Activated CD4-positive, CD25-positive, alpha-beta regulatory T cell treated with anti-CD3 and anti-CD28 coated beads, Interleukin-2, amount 50 U/mL, for 16 hours (primary cell): ENCODE measurements at regions not wholly inside any gene's neighbourhood (a gene's known extent, or its start where the extent isn't known, plus 50 kb on each side); places are given as distances from the start of the nearest gene placed in this dataset.
"Not testable (repeated sequence)": the region's sequence is repeated elsewhere in the genome, so short reads cannot be mapped to it uniquely, and the experiment has no call there.

Experiments
- DNase-seq: peaks from one replicate; pipeline ENCODE4 v3.0.0-alpha.2; 2020; ENCODE audit warnings: low read depth, low spot score

DNA sequence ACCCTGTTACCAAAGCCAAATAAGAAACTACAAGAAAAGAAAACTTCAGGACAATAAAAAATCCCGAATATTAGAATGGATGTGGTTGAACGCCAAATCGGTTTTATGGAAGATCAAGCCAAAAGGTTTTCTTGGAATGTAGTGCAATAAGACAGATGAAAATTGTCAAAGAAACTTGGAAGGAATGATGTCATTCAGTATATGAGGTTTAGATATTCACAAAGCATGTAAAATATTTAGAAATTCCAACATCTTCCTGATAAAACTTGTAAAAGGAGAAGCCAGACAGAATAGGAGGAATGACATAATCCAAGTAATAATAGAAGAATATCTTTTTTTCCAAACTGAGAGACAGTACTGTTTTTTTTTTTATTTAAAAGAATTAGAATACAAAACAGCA is 130.3 kb upstream of the ZPLD1 start:
- no peak for DNase-seq

DNA sequence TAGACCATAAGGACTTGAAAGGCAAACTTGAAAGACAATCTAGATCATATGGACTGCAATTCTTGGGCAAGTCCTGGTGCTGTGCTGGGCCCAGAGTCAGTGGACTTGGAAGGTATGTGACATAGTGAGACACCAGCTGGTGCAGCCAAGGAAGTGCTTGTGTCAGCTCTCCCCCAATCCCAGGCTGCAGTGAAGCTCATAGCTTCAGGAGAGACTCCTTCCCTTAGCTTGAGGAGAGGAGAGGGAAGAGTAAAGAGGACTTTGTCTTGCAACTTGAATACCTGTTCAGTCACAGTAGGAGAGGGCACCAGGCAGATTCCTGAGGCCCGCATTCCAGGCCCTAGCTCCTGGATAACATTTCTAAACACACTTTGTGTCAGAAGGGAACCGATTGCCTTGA is 127.4 kb upstream of the ZPLD1 start:
- DNase-seq = no peak

DNA sequence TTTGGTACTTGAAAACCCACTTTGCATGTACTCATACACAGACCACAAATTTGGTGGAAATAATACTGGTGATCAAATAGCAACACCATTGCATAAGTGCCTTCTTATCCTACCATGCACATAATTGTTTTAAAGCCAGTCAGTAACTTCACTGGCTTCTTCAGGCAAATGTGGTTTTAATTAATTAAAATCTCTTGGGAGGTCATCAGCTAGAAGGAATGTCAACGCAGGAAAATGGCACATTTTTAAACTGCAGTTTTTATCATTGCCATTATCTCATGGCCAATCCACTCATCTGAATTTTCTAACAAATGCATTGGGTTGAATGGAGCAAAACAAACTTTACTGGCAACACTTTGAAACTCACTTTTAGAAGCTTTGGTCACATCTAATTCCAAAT is 105.7 kb upstream of the ZPLD1 start:
- DNase-seq = no peak

DNA sequence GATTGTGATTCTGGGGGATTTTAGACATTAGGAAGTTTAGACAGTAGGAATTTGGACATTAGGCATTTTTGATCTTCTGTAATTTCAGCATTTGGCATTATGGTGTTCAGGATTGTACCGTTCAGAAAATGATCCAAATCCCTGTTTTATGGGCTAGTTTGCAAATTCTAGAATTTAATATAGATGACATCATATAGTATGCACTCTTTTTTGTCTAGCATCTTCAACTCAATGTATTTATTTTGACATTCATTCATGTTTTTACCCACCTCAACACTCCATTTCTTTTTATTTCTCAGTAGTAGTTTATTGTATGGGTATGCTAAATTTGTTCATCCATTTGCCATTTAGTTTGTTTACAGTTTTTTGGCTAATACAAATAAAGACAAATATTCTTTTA is 105.3 kb upstream of the ZPLD1 start:
- no peak for DNase-seq

DNA sequence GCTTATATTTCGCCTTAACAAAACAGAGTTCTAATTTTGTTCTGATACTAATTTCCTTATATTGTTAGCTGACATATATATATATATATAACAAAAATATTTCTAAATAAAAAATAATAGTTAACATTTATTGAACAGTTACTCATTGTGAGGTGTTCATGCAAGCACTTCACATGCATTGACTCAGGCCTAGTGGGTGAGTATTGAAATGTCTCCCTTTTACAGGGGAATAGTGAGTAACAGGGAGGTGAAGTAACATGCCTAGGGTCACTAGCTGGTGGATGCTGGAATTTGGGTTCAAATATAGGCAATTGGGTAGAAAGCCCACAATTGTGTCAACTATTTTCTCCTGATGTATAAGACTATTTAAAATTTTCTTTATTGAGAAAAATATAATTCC is 102.6 kb upstream of the ZPLD1 start:
- DNase-seq = no peak

DNA sequence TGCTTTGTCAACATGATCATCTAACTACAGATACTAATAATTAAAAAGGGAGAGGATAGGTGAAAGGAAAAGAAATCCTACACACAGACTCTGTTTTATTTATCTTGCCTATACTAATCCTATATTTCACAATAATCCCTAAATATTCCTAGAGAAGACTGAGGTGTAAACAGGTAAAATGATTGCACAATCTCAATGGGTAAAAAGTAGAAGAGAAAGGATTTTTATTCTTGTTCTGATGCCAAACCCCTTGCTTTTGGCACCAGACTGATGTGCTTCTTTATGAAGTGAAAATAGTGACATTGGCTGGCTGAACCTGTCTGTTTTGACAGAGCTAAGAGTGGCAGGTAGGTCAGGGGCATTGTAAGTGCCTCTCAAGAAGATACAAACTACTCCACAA is 101.9 kb upstream of the ZPLD1 start:
- DNase-seq = no peak

DNA sequence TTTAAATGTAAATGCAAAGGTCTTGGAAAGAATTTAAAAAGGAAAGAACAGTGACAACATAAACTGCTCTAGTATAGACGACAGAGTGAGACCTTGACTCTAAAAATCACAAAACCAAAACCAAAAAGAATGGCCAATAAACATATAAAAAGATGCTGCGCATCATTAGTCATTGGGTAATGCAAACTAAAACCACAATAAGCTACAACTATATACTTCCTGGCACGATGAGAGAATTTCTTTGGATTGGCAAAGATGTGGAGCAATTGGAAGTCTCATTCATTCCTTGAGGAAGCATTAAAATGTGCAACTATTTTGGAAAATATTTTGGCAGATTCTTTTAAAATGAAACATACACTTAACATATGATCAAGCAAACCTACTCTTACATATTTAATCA is 98.7 kb upstream of the ZPLD1 start:
- DNase-seq = no peak

DNA sequence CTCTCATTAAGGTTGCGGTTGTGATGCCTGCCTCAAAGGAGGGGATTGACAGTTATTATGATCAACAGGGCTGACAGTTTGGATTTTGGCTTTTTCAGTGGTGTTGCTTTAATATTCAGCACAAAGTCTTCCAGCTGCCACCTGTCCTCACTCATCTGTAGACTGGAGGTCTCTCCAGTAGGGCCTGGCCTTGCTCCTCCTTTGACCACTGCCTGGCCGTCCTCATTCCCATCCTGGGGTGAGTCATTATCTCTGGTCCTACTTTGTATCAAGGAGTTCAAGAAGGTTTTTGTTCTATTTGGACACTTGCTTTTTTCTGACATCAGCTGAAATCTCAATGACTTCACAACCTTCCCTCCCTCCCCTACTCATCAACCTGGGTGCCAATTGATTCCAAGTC is 95.1 kb upstream of the ZPLD1 start:
- no peak for DNase-seq

DNA sequence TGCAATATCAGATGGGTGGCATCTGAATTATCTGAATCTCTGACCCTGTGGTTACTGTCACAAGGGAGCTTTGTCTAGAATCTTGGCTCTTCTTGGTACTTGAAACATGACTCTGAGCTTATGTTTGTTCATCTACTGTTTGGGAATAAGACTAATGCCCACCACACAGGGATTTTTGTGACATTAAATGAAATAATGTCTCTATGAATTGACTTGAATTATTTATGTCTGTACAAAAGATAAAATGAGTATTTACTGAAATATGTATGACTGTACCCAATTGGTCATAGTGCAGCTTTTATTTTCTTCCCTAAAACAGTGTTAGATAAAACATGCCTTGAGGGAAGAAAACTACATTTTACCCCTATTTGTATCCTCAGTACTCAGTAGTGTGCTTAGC is 87.9 kb upstream of the ZPLD1 start:
- no peak for DNase-seq

DNA sequence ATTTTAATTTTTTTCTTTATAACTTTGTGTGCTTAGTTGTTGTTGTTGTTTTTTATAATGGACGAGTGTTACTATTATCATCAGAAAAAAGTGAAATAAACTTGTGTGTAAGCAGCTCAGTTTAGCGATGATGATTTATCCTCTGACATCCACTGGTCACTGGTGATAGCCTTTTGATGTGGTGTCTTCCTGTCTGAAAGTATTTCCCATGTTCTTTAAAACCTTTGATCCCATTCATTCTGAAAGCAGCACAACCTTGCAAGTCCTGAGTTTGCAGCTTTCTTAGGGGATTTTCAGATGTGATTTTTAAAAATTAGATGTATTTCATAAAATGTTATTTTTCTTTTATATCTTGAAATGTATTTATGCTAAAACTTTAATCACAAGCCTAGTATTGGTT is 85.9 kb upstream of the ZPLD1 start:
- DNase-seq = no peak

DNA sequence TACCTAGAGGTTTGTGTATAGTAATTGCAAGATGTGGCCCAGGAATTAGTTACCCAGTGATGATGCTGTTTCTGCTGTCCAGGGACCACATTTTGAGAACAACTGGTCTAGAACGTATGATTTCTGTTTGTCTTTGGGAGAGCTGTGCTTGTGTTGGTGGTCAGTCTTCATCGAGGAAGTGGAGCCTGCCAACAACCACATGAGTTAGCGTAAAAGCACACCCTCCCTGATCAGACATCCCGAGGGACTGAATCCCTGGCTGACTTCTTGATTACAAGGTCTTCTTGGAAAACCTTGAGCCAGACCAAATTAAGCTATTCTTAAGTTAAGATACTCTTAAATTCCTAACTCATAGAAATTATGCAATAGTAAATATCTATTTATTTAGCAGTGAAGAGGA is 81.7 kb upstream of the ZPLD1 start:
- DNase-seq = no peak

DNA sequence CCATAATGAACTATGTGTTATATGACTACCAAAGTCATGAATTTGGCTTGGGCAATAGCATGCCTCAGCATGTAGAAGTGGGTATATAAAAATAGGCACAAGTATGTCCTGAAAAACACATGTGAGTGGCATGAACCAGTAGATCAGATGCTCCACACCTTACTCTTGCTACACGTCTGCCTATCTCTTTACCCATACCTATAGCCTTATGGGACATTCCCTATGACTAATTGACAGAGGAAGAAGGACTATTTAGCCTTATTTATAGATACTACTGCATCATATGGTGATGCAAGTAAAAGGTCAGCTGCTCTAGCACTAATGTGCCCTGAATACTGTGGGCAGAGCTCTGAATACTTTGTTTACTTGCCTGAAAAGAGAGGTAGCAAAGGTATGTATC is 81.0 kb upstream of the ZPLD1 start:
- no peak for DNase-seq

DNA sequence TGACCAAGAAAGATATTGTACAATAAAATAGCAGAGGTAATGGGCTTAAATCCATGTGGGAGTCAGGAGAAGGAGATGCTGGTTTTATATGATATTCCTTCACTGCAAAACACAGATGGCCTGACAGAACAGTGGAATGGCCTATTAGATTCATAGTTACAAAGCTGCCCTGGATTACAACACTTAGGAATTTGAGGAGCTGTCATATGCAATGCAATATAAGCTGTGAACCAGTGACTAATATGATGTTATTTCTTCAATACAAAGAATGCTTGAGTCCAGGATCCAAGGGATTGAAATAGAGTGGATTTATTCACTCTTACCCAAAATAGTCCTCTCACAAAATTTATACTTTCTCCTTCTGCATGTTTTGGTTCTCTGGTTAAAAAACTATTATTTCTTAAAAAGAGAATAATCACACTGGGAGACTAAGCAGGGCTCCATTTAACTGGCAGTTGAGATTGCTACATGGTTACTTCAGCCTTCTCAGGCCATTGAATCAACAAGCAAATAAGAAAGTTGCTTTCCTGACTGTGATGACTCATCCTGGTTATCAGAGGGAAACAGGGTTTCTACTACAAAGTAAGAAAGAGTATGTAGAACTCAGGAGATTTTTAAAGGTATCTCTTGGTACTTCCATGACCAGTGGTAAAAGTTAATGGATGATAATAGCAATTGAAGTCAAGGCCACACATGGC is 79.8 kb upstream of the ZPLD1 start:
- DNase-seq = no peak

DNA sequence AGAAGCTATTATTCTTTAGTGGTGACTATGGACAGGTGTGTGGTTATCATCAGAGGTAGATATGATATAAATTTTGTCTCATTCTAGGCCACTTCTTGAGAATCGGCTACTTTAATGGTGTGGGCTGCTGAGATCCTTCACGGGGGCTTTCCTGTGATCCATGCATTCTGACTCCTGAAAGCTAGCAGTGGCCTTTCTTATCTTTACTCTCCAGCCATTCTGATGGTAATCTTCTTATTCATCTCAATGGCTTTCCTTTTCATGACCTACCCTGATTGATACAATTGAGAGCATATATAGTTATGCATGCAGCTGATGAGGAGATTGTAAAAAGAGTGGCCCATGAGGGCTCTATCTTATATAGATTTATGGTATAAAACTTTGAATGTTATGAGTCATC is 78.3 kb upstream of the ZPLD1 start:
- DNase-seq = no peak

DNA sequence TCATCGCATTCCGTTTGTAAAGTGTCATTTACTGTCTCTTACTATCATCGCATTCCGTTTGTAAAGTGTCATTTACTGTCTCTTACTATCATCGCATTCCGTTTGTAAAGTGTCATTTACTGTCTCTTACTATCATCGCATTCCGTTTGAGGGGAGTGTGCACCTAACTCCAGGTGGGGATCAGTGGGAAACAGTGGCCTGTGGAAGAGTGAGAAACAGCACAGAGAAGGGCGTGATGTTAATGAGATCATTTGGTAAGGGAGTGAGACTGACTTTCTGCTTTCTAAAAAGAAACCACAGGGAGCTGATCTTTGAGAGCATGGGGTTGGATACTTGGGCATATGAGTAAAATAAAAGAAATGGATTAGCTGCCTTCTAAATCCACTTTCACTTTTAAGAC is 77.5 kb upstream of the ZPLD1 start:
- not testable (repeated sequence) for DNase-seq

DNA sequence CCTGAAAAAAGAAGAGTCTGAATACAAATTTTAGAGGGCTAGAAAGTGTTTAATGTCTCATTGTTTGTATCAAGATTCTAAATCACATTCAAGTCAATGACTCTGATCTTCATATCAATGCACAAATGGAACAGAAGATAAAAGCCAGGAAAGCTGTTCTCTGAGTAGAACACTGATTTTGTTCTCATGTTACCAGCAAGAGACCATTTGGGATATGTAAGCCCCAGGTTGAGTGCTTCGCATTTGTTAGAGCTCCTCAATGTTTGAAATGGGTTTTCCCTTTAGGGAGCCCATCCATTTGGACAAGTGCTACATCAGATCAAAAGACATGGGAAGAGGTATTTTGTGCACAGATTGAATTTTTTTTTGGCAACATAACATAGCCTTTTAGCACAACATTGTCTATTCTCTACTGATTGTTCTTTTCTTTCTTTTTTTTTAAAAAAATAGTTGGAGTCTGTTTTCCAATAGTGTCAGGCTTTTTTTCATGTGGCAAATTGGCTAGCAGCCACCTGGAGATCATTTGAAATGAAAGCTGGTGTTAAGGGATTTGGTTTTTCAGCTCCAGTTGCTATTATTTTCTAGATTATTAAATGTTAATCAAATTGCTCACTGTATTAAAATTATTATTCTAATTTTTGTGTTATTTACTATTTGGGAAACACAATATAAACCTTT is 74.5 kb upstream of the ZPLD1 start:
- no peak for DNase-seq

DNA sequence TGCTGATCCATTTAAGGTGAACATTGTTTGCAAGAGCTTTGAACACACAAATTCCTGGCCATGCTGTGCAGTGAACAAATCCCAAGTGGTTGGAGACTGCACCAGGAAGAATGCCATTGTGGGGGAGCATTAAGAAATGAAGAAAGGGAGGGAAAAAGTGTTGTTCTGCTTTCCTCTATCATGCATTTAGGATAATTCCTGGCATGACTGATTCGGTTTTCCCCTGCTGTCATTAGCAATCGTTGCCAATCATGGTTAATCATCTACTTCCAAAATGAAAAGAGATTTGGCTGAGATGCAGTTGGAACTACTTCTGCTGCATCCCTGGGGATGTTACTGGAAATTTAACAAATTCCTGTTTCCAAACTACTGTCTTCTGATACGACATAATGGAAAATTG is 73.7 kb upstream of the ZPLD1 start:
- no peak for DNase-seq

DNA sequence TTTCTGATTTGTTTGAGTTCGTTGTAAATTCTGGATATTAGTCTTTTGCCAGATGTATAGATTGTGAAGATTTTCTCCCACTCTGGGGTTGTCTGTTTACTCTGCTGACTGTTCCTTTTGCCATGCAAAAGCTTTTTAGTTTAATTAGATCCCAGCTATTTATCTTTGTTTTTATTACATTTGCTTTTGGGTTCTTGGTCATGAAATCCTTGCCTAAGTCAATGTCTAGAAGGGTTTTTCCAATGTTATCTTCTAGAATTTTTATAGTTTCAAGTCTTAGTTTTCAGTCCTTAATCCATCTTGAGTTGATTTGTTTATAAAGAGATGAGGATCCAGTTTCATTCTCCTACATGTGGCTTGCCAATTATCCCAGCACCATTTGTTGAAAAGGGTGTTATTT is 68.7 kb upstream of the ZPLD1 start:
- DNase-seq = not testable (repeated sequence)

DNA sequence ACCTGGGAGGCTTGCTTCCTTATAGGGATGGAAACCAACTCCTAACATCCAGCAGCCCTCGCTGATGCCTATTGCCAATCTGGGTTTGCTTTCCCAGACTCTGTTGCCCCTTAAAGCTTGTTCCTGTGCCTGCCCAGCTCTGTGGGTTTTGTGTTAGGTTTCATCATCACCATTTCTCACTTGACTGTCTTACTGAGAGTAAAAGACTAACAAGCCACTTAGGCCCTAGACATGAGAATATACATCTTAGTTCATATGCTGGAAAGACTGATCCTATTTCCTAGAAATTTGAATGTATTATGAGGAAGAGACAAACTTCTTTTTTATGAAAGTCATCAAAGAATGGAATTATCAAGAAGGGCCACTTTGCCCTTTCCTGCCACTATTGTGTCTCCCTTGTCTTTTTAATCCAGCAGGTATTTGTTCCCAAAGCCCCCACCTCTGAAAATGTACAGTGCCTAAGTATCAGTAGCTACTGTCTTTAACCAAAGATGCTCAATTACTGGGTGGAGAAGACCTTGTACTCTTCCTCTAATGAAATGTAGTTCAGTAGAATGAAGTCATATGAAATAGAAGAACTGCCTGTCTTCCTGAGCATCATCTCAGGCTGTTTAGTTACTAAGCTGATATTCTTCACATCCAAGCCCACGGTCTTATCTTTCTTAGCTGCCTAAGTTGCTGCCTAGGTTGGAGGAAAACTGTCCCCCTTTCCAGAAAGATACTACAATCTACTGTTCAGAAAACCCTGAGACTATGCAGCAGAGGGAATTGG is 59.8 kb upstream of the ZPLD1 start:
- DNase-seq = no peak

DNA sequence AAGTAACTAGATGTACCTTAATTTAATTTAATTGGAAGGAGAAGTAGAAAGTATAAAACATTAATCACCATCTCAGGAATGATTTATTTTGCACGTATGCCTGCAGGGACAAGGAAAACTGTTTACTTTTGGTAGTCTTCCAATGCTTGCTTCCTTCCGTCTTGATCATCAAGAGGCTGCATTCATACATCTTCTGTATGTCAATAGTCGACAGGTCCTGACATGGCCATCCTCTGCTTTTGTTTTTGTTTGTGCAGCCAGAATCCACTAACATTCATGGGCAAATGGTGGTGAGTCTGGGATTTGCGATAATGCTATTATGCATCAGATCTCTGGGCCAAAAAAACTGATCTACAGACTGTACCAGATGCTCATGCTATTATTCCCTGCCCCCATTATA is 56.6 kb upstream of the ZPLD1 start:
- DNase-seq = no peak

DNA sequence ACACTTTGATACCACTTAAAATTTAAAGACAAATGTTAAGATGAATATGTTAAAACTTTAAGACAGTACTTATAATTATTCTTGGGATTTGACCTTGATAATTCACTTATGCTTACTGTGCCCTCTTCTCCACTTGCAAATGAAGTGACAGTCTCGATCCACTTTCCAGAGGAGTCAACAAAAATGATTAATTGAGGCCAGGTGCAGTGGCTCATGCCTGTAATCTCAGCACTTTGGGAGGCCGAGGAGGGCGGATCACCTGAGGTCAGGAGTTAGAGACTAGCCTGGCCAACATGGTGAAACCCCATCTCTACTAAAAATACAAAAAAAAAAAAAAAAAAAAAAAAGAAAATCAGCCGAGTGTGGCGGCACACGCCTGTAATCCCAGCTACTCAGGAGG is 52.6 kb upstream of the ZPLD1 start:
- DNase-seq = not testable (repeated sequence)
